ENCODE measurements at regions not wholly inside any gene's neighbourhood (a gene's known extent, or its start where the extent isn't known, plus 50 kb on each side); places are given as distances from the start of the nearest gene placed in this dataset.
"Not testable (repeated sequence)": the region's sequence is repeated elsewhere in the genome, so short reads cannot be mapped to it uniquely, and the experiment has no call there.

DNA sequence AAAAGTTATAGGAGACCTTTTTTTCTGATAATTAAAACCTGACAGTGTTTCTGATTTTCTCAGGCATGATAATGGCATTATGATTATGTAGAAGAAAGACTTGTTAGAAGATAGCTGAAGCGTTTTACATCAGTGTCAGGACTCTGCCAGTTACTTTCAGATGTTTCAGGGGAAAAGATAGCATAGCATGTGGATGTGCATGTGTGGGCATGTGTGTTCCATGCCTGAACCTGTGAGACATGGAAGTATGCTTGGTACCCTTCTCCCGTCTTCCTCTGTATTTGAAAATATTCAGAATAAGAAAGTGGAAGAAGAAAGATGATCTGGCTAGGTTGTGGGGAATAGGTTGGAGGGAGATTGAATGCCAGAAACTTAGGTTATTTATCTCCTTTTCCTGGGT lies 113.1 kb upstream of the PCAT7 start:
- TF ChIP-seq, protein P1, sequence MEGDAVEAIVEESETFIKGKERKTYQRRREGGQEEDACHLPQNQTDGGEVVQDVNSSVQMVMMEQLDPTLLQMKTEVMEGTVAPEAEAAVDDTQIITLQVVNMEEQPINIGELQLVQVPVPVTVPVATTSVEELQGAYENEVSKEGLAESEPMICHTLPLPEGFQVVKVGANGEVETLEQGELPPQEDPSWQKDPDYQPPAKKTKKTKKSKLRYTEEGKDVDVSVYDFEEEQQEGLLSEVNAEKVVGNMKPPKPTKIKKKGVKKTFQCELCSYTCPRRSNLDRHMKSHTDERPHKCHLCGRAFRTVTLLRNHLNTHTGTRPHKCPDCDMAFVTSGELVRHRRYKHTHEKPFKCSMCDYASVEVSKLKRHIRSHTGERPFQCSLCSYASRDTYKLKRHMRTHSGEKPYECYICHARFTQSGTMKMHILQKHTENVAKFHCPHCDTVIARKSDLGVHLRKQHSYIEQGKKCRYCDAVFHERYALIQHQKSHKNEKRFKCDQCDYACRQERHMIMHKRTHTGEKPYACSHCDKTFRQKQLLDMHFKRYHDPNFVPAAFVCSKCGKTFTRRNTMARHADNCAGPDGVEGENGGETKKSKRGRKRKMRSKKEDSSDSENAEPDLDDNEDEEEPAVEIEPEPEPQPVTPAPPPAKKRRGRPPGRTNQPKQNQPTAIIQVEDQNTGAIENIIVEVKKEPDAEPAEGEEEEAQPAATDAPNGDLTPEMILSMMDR (IDR thresholded peaks at IDR 0.05) = no peak
- Histone ChIP-seq H3K4me3 (no peak overlapping the region), H3K27ac (no peak overlapping the region)
- DNase-seq (ENCODE audit: low spot score) = no peak

DNA sequence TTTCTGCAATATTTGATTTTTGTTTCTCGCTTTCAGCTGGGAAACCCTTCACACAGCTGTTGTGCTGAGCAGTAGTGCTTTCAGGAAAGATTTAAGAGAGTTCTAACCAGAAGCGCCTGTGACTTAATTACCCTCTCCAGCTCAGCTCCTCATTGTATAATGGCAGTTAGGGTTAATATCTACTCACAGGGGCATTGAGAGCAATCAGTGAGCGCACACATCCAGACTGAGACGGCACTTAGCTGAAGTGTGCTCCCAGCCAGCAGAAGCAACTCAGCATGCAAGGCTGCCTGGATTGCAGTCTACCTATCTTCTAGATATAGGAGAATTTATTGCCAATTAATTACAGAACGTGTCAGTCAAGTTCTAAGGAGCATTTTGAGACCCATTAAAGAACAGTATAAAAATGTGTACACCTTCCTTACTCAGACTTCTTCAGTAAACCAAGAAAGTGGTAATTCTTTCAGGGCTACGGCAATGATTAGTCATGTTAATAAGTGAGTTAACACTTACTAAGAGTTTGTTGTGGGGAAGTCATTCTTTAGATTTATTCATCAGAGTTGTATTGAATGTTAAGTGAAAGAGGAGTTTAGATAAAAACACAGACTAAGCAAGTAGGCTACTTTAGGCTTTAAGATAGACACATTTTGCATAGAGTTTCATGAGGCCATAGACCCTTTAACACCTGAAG lies 111.7 kb upstream of the PCAT7 start:
- TF ChIP-seq, protein P1 (IDR thresholded peaks at IDR 0.05) = no peak
- no peak for DNase-seq (ENCODE audit: low spot score)
- H3K27ac ChIP-seq = no peak overlapping the region
- H3K4me3 ChIP-seq = no peak overlapping the region

DNA sequence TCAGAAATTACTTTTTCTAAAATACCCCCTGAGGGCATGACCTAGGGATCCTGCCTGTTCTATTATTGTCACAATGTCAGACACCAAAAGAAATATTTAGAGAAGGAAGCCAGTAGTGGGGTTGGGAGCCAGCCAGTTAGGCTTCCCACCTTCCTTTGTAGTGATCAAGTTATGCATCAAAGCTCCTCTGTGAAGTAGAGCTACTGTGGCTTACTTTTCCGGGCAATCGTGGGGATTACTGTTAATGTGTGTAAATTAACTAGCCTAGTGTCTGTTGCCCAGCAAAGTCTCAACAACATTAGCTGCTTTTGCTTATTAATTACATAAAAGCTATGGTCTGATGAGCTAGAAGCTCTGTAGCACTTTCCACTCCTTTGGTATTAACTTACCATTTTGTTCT lies 109.0 kb upstream of the PCAT7 start:
- TF ChIP-seq, protein P1 (IDR thresholded peaks at IDR 0.05) = no peak
- DNase-seq (ENCODE audit: low spot score) = no peak
- no peak overlapping the region for H3K27ac ChIP-seq
- H3K4me3 ChIP-seq = no peak overlapping the region

DNA sequence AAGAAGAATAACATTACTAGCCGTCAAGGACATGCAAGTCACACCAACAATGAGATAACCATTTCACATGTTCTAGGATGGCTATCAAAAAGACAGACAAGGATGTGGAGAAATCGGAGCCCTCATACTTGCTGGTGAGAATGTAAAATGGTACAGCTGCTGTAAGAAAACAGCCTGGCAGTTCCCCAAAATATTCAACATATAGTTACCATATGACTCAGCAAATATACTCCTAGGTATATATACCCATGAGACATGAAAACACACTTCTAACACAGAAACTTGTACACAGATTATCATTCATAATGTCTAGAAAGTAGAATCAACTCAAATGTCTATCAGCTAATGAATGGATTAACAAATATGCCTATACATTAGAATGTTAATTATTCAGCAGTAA lies 105.4 kb upstream of the PCAT7 start:
- TF ChIP-seq, protein P1 (IDR thresholded peaks at IDR 0.05) = no peak
- H3K4me3 ChIP-seq = no peak overlapping the region
- no peak for DNase-seq (ENCODE audit: low spot score)
- no peak overlapping the region for H3K27ac ChIP-seq

DNA sequence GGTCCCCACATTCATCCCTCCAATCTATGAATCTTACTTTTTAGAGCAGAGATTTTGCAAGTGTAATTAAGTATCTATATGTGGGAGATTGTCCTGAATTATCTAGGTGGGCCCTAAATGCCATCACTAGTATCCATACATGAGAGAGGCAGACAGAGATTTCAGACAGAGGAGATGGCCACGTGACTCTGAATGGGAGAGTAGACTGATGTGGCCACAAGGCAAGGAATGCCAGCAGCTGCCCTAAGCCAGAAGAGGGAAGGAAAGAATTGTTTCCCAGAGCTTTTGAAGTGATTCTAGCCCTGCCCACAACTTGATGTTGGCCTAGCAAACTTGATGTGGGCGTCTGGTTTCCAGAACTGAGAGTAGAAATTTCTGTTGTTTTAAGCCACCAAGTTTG lies 90.1 kb upstream of the PCAT7 start:
- TF ChIP-seq, protein P1 (IDR thresholded peaks at IDR 0.05) = no peak
- Histone ChIP-seq H3K27ac (no peak overlapping the region), H3K4me3 (no peak overlapping the region)
- DNase-seq (ENCODE audit: low spot score) = no peak

DNA sequence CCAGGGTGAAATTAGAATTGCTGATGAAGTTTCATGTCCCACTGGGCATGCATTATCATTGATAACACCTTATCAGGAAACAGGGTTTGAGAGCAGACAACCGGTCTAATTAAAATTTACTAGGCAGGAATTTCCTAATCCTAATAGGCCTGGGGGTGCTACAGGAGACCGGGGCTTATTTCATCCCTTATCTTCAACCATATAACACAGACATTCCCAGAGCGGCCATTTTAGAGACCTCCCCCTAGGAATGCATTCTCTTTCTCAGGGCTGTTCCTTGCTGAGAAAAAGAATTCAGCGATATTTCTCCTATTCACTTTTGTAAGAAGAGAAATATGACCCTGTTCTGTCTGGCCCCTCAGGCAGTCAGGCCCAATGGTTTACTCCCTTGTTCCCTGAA lies 82.8 kb upstream of the PCAT7 start:
- not testable (repeated sequence) for H3K27ac ChIP-seq; DNase-seq (ENCODE audit: low spot score); H3K4me3 ChIP-seq

DNA sequence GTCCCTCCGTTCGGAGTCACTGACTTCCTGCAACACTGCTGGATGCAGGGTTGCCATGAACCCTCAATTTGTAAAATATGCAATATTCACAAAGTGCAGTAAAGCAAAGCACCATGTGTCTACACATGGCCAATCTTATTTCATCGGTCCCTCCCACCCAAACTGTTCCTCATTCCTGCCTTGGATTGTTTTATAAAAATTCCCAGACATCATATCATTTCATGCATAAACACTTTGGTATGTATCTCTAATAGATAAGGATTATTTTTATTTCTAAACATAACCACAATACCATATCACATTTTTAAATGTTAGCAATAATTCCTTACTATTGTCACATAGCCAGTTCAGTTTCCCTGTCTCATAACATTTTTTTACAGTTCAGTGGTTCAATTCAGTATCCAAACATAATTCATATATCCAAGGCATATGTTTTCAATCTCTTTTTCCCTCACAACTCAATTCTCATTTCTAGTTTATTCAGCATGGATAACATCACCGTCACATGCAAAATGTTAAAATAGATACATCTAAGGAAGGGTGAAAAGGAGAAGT lies 82.0 kb upstream of the PCAT7 start:
- Histone ChIP-seq H3K4me3 (no peak overlapping the region), H3K27ac (no peak overlapping the region)
- DNase-seq (ENCODE audit: low spot score) = no peak
- TF ChIP-seq, protein P1 (IDR thresholded peaks at IDR 0.05) = no peak
